HepG2 (cell line): ENCODE measurements at regions not wholly inside any gene's neighbourhood (a gene's known extent, or its start where the extent isn't known, plus 50 kb on each side); places are given as distances from the start of the nearest gene placed in this dataset.

ENCODE experiments used
- ATAC-seq: fragments of 200-7000 bp; cut with Tn5 transposase; 3 replicates; pipeline ENCODE4 v1.9.1; 2020; ENCODE audit warnings: mild to moderate bottlenecking, moderate library complexity
- BruUV-seq: library from RNA; stranded (reverse); fragments of 400-500 nt; replicated peaks from 2 replicates; lab custom pipeline; 2021; lab: Mats Ljungman, UMichigan
- CTCF ChIA-PET: fragments of 300-600 bp; formaldehyde crosslinking; extraction: SDS; loops from one replicate; lab custom pipeline; 2021; ENCODE audit warnings: low total read pairs, inconsistent platforms, low intra/inter-chr PET ratio; lab: Yijun Ruan, JAX
- POLR2A ChIA-PET: fragments of 350-600 bp; sonication (Branson Sonifier 250); formaldehyde crosslinking; loops from one replicate; lab custom pipeline; 2020; ENCODE audit warnings: antibody characterized with exemption, inconsistent platforms; lab: Yijun Ruan, JAX
- DNase-seq: peaks from one replicate; pipeline ENCODE4 v3.0.0-alpha.2; 2015; ENCODE audit warnings: low spot score
- FAIRE-seq: peaks from 3 replicates; lab custom pipeline; 2011; peaks lifted over from hg19 to GRCh38; lab: Jason Lieb, UNC
- H2AFZ ChIP-seq: one replicate; pipeline ENCODE4 v1.6.1; 2011; ENCODE audit warnings: low read length, inconsistent platforms
- H3K27ac ChIP-seq: fragments of 300-600 bp; 3 replicates; pipeline ENCODE4 v1.8.0; 2011; ENCODE audit warnings: mixed run types, mild to moderate bottlenecking, mixed read lengths, low read length, inconsistent platforms; ENCODE audit not compliant: insufficient read depth; ENCODE audit errors: extremely low read length
- H3K27me3 ChIP-seq, 2 experiments: fragments of 200-600 bp in 1 of 2; 2 replicates in 1 of 2; 3 replicates in 1 of 2; pipeline versions ENCODE4 v1.6.0 to v1.8.0; 2011; ENCODE audit warnings: low read length in 2 of 2, mild to moderate bottlenecking in 2 of 2, moderate library complexity in 2 of 2, inconsistent platforms in 1 of 2; ENCODE audit not compliant: insufficient read depth in 2 of 2, control insufficient read depth in 1 of 2
- H3K36me3 ChIP-seq, 2 experiments: fragments of 200-600 bp in 1 of 2; replicated peaks in 1 of 2; 2 replicates in 1 of 2; 3 replicates in 1 of 2; pipeline versions ENCODE4 v1.5.1 to v1.8.0; 2011; ENCODE audit warnings: low read length in 2 of 2, inconsistent platforms in 1 of 2; ENCODE audit not compliant: insufficient read depth in 2 of 2, control insufficient read depth in 1 of 2
- H3K4me1 ChIP-seq: 2 replicates; pipeline ENCODE4 v1.5.1; 2012; ENCODE audit warnings: low read length, inconsistent platforms; ENCODE audit not compliant: insufficient read depth
- H3K4me2 ChIP-seq: 2 replicates; pipeline ENCODE4 v1.6.0; 2011; ENCODE audit warnings: low read depth, low read length, inconsistent platforms
- H3K4me3 ChIP-seq, 3 experiments: fragments of 200-600 bp in 1 of 3; sonication (generic), shearing (Covaris generic) in 1 of 3; replicated peaks in 1 of 3; 2 replicates each; pipeline ENCODE4 v1.5.1; 2011 to 2016; ENCODE audit warnings: low read length in 3 of 3, inconsistent platforms in 2 of 3, low read depth in 2 of 3, mild to moderate bottlenecking in 2 of 3, control low read depth in 1 of 3, mixed read lengths in 1 of 3; ENCODE audit not compliant: insufficient read depth in 1 of 3
- H3K79me2 ChIP-seq: one replicate; pipeline ENCODE4 v1.6.1; 2011; ENCODE audit warnings: low read length, inconsistent platforms; ENCODE audit not compliant: insufficient read depth
- H3K9ac ChIP-seq: 2 replicates; pipeline ENCODE4 v1.6.0; 2011; ENCODE audit warnings: mild to moderate bottlenecking, low read depth, low read length, inconsistent platforms; ENCODE audit not compliant: insufficient read depth
- H3K9me3 ChIP-seq: 2 replicates; pipeline ENCODE4 v1.5.1; 2012; ENCODE audit warnings: mild to moderate bottlenecking, low read length
- H4K20me1 ChIP-seq: 2 replicates; pipeline ENCODE4 v1.6.0; 2011; ENCODE audit warnings: inconsistent platforms, mild to moderate bottlenecking, low read length, moderate library complexity; ENCODE audit not compliant: insufficient read depth
- HNRNPK ChIP-seq: fragments of 200-400 bp; formaldehyde crosslinking; IDR thresholded peaks from 2 replicates; pipeline ENCODE4 v1.6.1; 2018; ENCODE audit warnings: low read length, low read depth, moderate library complexity, mild to moderate bottlenecking; ENCODE audit not compliant: poor library complexity, severe bottlenecking
- IKZF1 ChIP-seq: fragments of 450-650 bp; IDR thresholded peaks from 2 replicates; pipeline ENCODE4 v1.7.1; 2016
- SIN3A ChIP-seq: IDR thresholded peaks from 2 replicates; pipeline ENCODE4 v1.6.1; 2011; ENCODE audit warnings: low read depth, mild to moderate bottlenecking, control low read depth, low read length, borderline replicate concordance
- ZHX2 ChIP-seq, 2 experiments: sonication (generic) in 1 of 2; formaldehyde crosslinking in 1 of 2; IDR thresholded peaks; 2 replicates each; pipeline versions ENCODE4 v1.6.1 to v1.9.0; 2014 to 2022; ENCODE audit warnings: antibody characterized with exemption in 1 of 2, borderline replicate concordance in 1 of 2, inconsistent platforms in 1 of 2, low read depth in 1 of 2, missing genetic modification reagents in 1 of 2
- ZNF446 ChIP-seq: sonication (generic); formaldehyde crosslinking; IDR thresholded peaks from 2 replicates; pipeline ENCODE4 v1.5.0; 2020; ENCODE audit warnings: mild to moderate bottlenecking, missing genetic modification reagents
- ZNF770 ChIP-seq: sonication (generic); formaldehyde crosslinking; IDR thresholded peaks from 2 replicates; pipeline ENCODE4 v1.5.0; 2020; ENCODE audit warnings: mild to moderate bottlenecking, missing genetic modification reagents
- WGBS: methylation state at CpG from one replicate; pipeline ENCODE4 v1.1.6; 2017; ENCODE audit warnings: low lambda C conversion rate; 5-methylcytosine and 5-hydroxymethylcytosine counted together
- in situ Hi-C: cut with HindIII; loops from 2 replicates; pipeline ENCODE4 v1.10.0; 2017; ENCODE audit warnings: low pct_unique_long_range_greater_than_20kb; ENCODE audit not compliant: extremely low pct_ligation_motif_present
- intact Hi-C: fragments of 100-400 bp; cut with micrococcal nuclease; formaldehyde crosslinking; loops from one replicate; pipeline ENCODE4 v1.10.0; 2022; ENCODE audit not compliant: unreplicated experiment

- 3% methylated on average over 1 of the region's 1 CpG for WGBS
- H4K20me1 ChIP-seq: no peaks in the 10 kb centered on the region
- no peak for FAIRE-seq
- intact Hi-C loops: no loop called here
- POLR2A ChIA-PET: no interaction called here
- in situ Hi-C loops: no loop called here
- H3K27me3 ChIP-seq: no peaks in the 10 kb centered on the region
- no peak for DNase-seq
- no peak overlapping the region for H3K27ac ChIP-seq
- no peaks in the 10 kb centered on the region for H3K9me3 ChIP-seq
- no peak overlapping the region for H2AFZ ChIP-seq
- ATAC-seq: no peak
- TF ChIP-seq HNRNPK (no peak), ZNF770 (CRISPR knock-in tag) (no peak), SIN3A (no peak), IKZF1 (no peak), ZHX2 (IDR thresholded peaks at IDR 0.05; ENCODE audit: low read depth) (no peak), ZHX2 (CRISPR knock-in tag; IDR thresholded peaks at IDR 0.05; ENCODE audit: borderline replicate concordance) (no peak), ZNF446 (CRISPR knock-in tag) (no peak)
- TF ChIP-seq, all 625 proteins: peak for 0
- Histone ChIP-seq H3K4me2 (no peak overlapping the region), H3K9ac (no peak overlapping the region), H3K36me3 (no peaks in the 10 kb centered on the region), H3K79me2 (no peaks in the 10 kb centered on the region), H3K4me1 (no peaks in the 10 kb centered on the region), H3K4me3 (no peak overlapping the region)
- CTCF ChIA-PET: no interaction called here
- BruUV-seq: no TSS peak
These were observed 374.8 kb downstream of the MAFB start for GRCh38 chr20:40314278-40314677.
